Mucosa of stomach (tissue), 1 donor: ENCODE measurements at regions not wholly inside any gene's neighbourhood (a gene's known extent, or its start where the extent isn't known, plus 50 kb on each side); places are given as distances from the start of the nearest gene placed in this dataset.

ENCODE experiments used
- H3K27me3 ChIP-seq: one replicate; pipeline ENCODE4 v1.7.0; 2013; ENCODE audit warnings: mild to moderate bottlenecking, low read length; ENCODE audit not compliant: control insufficient read depth, insufficient read depth
- H3K36me3 ChIP-seq: one replicate; pipeline ENCODE4 v1.7.0; 2013; ENCODE audit warnings: low read length; ENCODE audit not compliant: control insufficient read depth, insufficient read depth
- H3K4me1 ChIP-seq: one replicate; pipeline ENCODE4 v1.7.0; 2013; ENCODE audit warnings: mild to moderate bottlenecking, low read length; ENCODE audit not compliant: control insufficient read depth, insufficient read depth
- H3K4me3 ChIP-seq: one replicate; pipeline ENCODE4 v1.7.0; 2013; ENCODE audit warnings: low read length
- H3K9ac ChIP-seq: one replicate; pipeline ENCODE4 v1.7.0; 2013; ENCODE audit warnings: mild to moderate bottlenecking, low read length, moderate library complexity
- H3K9me3 ChIP-seq: one replicate; pipeline ENCODE4 v1.7.0; 2013; ENCODE audit warnings: mild to moderate bottlenecking, low read length, moderate library complexity; ENCODE audit not compliant: control insufficient read depth
- donor health status: Pancreatic carcinoma.

- no peak overlapping the region for H3K4me3 ChIP-seq
- H3K9me3 ChIP-seq: no peaks in the 10 kb centered on the region
- no peaks in the 10 kb centered on the region for H3K36me3 ChIP-seq
- no peaks in the 10 kb centered on the region for H3K27me3 ChIP-seq
- no peaks in the 10 kb centered on the region for H3K4me1 ChIP-seq
- H3K9ac ChIP-seq: no peak overlapping the region
Measured at GRCh38 chr13:66208589-66208988, 1021.5 kb downstream of the PCDH9 start.

- Histone ChIP-seq H3K9ac (no peak overlapping the region), H3K9me3 (no peaks in the 10 kb centered on the region), H3K4me3 (no peak overlapping the region), H3K4me1 (no peaks in the 10 kb centered on the region), H3K27me3 (no peaks in the 10 kb centered on the region), H3K36me3 (no peaks in the 10 kb centered on the region)
Measured at GRCh38 chr13:66207610-66208009, 1022.5 kb downstream of the PCDH9 start.

DNA sequence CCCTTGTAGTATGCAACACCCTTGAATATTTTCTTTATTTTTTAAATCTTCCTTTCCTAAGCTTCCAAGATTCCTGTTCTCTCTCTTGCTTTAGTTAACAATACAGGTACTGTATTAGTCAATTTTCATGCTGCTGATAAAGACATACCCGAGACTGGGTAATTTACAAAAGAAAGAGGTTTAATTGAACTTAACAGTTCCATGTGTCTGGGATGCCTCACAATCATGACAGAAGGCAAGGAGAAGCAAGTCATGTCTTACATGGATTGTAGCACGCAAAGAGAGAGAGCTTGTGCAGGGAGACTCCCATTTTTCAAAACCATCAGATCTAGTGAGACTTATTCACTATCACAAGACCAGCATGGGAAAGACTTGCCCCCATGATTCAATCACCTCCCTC lies 1024.3 kb downstream of the PCDH9 start:
- Histone ChIP-seq H3K4me3 (no peak overlapping the region), H3K9me3 (no peaks in the 10 kb centered on the region), H3K27me3 (no peaks in the 10 kb centered on the region), H3K36me3 (no peaks in the 10 kb centered on the region), H3K9ac (no peak overlapping the region), H3K4me1 (no peaks in the 10 kb centered on the region)

GRCh38 chr13:66200555-66200954 lies 1029.6 kb downstream of the PCDH9 start:
- Histone ChIP-seq H3K4me3 (no peak overlapping the region), H3K27me3 (no peaks in the 10 kb centered on the region), H3K9me3 (no peaks in the 10 kb centered on the region), H3K9ac (no peak overlapping the region), H3K4me1 (no peaks in the 10 kb centered on the region), H3K36me3 (no peaks in the 10 kb centered on the region)

DNA sequence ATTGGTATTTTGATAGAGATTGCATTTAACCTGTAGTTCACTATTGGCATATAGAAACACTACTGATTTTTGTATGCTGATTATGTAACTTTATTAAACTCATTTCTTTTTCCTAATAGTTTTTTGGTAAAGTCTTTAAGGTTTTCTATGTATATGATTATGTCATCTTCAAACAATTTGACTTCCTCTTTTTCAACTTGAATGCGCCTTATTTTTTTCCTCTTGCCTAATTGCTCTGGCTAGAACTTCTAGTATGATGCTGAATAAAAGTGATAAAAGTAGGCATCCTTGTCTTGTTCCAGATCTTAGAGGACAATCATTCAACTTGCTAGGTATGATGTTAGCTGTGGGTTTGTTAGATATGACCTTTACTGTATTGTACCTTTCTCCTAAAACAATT lies 1034.9 kb downstream of the PCDH9 start:
- no peaks in the 10 kb centered on the region for H3K27me3 ChIP-seq
- no peaks in the 10 kb centered on the region for H3K36me3 ChIP-seq
- no peak overlapping the region for H3K4me3 ChIP-seq
- no peaks in the 10 kb centered on the region for H3K4me1 ChIP-seq
- no peak overlapping the region for H3K9ac ChIP-seq
- H3K9me3 ChIP-seq: no peaks in the 10 kb centered on the region

GRCh38 chr13:66189986-66190385 lies 1040.2 kb downstream of the PCDH9 start:
- no peaks in the 10 kb centered on the region for H3K9me3 ChIP-seq
- H3K4me1 ChIP-seq: no peaks in the 10 kb centered on the region
- no peak overlapping the region for H3K4me3 ChIP-seq
- H3K36me3 ChIP-seq: no peaks in the 10 kb centered on the region
- H3K9ac ChIP-seq: no peak overlapping the region
- H3K27me3 ChIP-seq: no peaks in the 10 kb centered on the region

- no peak overlapping the region for H3K9ac ChIP-seq
- H3K4me3 ChIP-seq: no peak overlapping the region
- H3K9me3 ChIP-seq: no peaks in the 10 kb centered on the region
- no peaks in the 10 kb centered on the region for H3K4me1 ChIP-seq
- no peaks in the 10 kb centered on the region for H3K27me3 ChIP-seq
- H3K36me3 ChIP-seq: no peaks in the 10 kb centered on the region
Measured at GRCh38 chr13:66180836-66181235, 1049.3 kb downstream of the PCDH9 start.

DNA sequence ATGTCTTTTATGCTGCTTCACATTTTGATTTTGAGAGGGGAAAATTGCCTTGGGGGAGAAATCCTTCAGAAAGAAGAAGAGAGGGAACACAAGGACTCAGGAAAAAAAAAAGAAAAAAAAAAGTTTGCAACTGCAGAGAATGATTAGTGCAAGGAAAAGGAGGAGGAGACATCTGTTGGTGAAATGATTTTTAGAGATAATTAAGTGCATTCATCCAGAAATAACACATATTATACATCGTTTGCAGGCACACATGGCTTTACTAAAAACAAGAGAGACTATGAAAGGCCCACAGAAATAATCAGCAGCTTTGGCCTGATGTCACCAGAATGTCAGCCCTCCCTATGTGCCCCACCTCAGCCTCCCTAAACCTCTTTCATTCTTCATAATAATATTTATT lies 1058.2 kb downstream of the PCDH9 start:
- H3K9ac ChIP-seq: no peak overlapping the region
- no peaks in the 10 kb centered on the region for H3K27me3 ChIP-seq
- H3K9me3 ChIP-seq: no peaks in the 10 kb centered on the region
- H3K36me3 ChIP-seq: no peaks in the 10 kb centered on the region
- H3K4me1 ChIP-seq: no peaks in the 10 kb centered on the region
- H3K4me3 ChIP-seq: no peak overlapping the region

GRCh38 chr13:66162470-66162869 lies 1067.7 kb downstream of the PCDH9 start:
- no peaks in the 10 kb centered on the region for H3K27me3 ChIP-seq
- H3K4me3 ChIP-seq: no peak overlapping the region
- H3K36me3 ChIP-seq: no peaks in the 10 kb centered on the region
- H3K9me3 ChIP-seq: no peaks in the 10 kb centered on the region
- no peaks in the 10 kb centered on the region for H3K4me1 ChIP-seq
- H3K9ac ChIP-seq: no peak overlapping the region

DNA sequence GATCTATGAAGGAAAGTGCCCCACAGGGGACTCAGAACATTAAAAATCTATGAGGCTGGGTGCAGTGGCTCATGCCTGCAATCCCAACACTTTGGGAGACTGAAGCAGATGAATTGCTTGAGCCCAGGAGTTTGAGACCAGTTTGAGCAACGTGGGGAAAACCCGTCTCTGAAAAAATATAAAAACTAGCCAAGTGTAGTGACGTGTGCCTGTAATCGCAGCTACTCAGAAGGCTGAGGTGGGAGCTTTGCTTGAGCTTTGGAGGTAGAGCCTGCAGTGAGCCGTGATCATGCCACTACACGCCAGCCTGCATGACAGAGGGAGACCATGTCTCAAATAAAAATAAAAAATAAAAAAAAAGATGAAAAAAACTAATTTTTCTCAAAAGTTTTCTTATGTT lies 1070.6 kb downstream of the PCDH9 start:
- Histone ChIP-seq H3K36me3 (no peaks in the 10 kb centered on the region), H3K4me1 (no peaks in the 10 kb centered on the region), H3K9me3 (no peaks in the 10 kb centered on the region), H3K27me3 (no peaks in the 10 kb centered on the region), H3K4me3 (no peak overlapping the region), H3K9ac (no peak overlapping the region)

DNA sequence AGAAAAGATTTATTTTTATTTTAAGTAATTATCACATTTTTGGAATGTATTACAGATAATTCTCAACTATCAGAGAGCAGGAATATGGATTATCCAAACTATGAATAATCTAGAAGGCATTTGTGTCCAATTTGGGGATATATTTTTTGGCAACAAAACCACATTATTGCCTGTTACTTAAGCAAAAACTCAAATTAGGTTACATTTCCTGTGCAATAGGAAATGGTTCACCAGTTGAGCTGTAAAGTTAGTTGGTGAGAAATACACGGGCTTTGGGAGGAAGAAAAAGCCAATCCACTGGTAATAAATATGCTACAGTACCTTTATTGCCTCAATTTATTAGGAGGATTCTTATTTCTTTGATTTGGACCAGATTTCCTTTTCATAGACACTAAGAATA lies 1075.2 kb downstream of the PCDH9 start:
- no peaks in the 10 kb centered on the region for H3K36me3 ChIP-seq
- H3K9ac ChIP-seq: no peak overlapping the region
- no peaks in the 10 kb centered on the region for H3K9me3 ChIP-seq
- H3K4me1 ChIP-seq: no peaks in the 10 kb centered on the region
- H3K27me3 ChIP-seq: no peaks in the 10 kb centered on the region
- no peak overlapping the region for H3K4me3 ChIP-seq

DNA sequence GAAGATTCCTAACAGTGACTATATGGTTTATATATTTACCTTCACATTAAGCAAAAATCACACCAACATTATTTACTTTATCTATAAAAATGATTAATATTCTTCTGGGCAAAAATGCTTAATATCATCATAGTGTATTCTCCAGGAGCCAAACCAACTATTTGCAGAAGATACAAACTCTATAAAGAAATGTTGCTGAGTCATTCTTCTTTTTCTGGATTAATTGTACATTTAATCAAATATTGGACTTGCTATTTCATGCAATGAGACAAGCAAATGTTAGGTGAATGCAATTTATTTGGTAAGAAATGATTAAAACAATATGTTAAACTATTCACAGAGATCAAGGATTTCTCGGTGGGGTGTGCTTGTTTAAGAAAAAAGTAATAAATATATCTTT lies 1075.8 kb downstream of the PCDH9 start:
- no peaks in the 10 kb centered on the region for H3K27me3 ChIP-seq
- H3K4me3 ChIP-seq: no peak overlapping the region
- H3K4me1 ChIP-seq: no peaks in the 10 kb centered on the region
- H3K9me3 ChIP-seq: no peaks in the 10 kb centered on the region
- no peak overlapping the region for H3K9ac ChIP-seq
- H3K36me3 ChIP-seq: no peaks in the 10 kb centered on the region

- Histone ChIP-seq H3K4me3 (no peak overlapping the region), H3K36me3 (no peaks in the 10 kb centered on the region), H3K9ac (no peak overlapping the region), H3K27me3 (no peaks in the 10 kb centered on the region), H3K4me1 (no peaks in the 10 kb centered on the region), H3K9me3 (no peaks in the 10 kb centered on the region)
Measured at GRCh38 chr13:66152596-66152995, 1077.5 kb downstream of the PCDH9 start.
